ENCODE measurements at regions not wholly inside any gene's neighbourhood (a gene's known extent, or its start where the extent isn't known, plus 50 kb on each side); places are given as distances from the start of the nearest gene placed in this dataset.

DNA sequence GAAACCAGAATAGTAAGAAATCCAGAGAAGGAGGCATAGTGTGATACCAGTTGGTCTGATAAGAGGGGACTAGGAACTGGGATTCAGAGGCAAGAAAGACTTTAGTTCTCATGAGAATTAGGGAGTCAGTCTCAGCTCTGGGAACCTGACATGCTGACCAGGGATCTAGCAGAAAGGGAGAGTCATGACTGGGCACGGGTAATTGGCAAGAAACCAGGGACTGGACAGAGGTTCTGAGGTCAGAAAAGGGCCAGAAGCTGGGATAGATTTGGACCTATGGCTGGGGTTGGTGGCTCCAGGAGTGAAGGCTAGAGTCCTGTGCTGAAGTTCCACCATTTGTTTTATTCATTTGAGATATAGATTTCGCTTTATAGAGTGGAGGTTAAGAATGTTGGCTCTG lies 110.2 kb upstream of the C1GALT1C1 start:
- TF ChIP-seq, protein P1, sequence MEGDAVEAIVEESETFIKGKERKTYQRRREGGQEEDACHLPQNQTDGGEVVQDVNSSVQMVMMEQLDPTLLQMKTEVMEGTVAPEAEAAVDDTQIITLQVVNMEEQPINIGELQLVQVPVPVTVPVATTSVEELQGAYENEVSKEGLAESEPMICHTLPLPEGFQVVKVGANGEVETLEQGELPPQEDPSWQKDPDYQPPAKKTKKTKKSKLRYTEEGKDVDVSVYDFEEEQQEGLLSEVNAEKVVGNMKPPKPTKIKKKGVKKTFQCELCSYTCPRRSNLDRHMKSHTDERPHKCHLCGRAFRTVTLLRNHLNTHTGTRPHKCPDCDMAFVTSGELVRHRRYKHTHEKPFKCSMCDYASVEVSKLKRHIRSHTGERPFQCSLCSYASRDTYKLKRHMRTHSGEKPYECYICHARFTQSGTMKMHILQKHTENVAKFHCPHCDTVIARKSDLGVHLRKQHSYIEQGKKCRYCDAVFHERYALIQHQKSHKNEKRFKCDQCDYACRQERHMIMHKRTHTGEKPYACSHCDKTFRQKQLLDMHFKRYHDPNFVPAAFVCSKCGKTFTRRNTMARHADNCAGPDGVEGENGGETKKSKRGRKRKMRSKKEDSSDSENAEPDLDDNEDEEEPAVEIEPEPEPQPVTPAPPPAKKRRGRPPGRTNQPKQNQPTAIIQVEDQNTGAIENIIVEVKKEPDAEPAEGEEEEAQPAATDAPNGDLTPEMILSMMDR (IDR thresholded peaks at IDR 0.05): no peak
- no peak for TF ChIP-seq POLR2AphosphoS5 (IDR thresholded peaks at IDR 0.05)

Data from upper lobe of left lung (tissue), 4 donors.